IMR-90 (cell line): ENCODE measurements at regions not wholly inside any gene's neighbourhood (a gene's known extent, or its start where the extent isn't known, plus 50 kb on each side); places are given as distances from the start of the nearest gene placed in this dataset.

ENCODE experiments used
- ATAC-seq: fragments of 200-7000 bp; cut with Tn5 transposase; 2 replicates; pipeline ENCODE4 v1.9.1; 2020; ENCODE audit warnings: low read depth, mild to moderate bottlenecking, moderate library complexity
- BruUV-seq: library from RNA; stranded (reverse); fragments of 400-500 nt; replicated peaks from 2 replicates; lab custom pipeline; 2021; lab: Mats Ljungman, UMichigan
- CTCF ChIA-PET: fragments of 300-600 bp; formaldehyde crosslinking; extraction: SDS; loops from one replicate; lab custom pipeline; 2021; ENCODE audit warnings: antibody characterized with exemption; lab: Yijun Ruan, JAX
- POLR2A ChIA-PET: fragments of 300-600 bp; sonication (Branson Sonifier 250); formaldehyde crosslinking; loops from one replicate; lab custom pipeline; 2022; ENCODE audit warnings: antibody characterized with exemption; ENCODE audit not compliant: unreplicated experiment; lab: Charles Lee
- DNase-seq: peaks from one replicate; pipeline ENCODE4 v3.0.0; 2013
- H2AFZ ChIP-seq: replicated peaks from 2 replicates; pipeline ENCODE3; 2013; ENCODE audit warnings: low read length, mild to moderate bottlenecking; ENCODE audit not compliant: poor library complexity
- H2AK5ac ChIP-seq: 2 replicates; pipeline ENCODE4 v1.6.1; 2013; ENCODE audit warnings: low read depth, low read length, inconsistent platforms
- H2AK9ac ChIP-seq: replicated peaks from 2 replicates; pipeline ENCODE3; 2013; ENCODE audit warnings: mild to moderate bottlenecking, low read depth, low read length, moderate library complexity; ENCODE audit not compliant: poor library complexity
- H2BK120ac ChIP-seq: 2 replicates; pipeline ENCODE4 v1.6.1; 2013; ENCODE audit warnings: low read depth, low read length, inconsistent platforms
- H2BK15ac ChIP-seq: 3 replicates; pipeline ENCODE4 v1.6.1; 2013; ENCODE audit warnings: low read depth, low read length, inconsistent platforms
- H2BK20ac ChIP-seq: 2 replicates; pipeline ENCODE4 v1.6.1; 2013; ENCODE audit warnings: low read depth, mild to moderate bottlenecking, inconsistent platforms, low read length, moderate library complexity
- H2BK5ac ChIP-seq: 2 replicates; pipeline ENCODE4 v1.6.1; 2013; ENCODE audit warnings: mild to moderate bottlenecking, low read depth, low read length, inconsistent platforms; ENCODE audit not compliant: poor library complexity, severe bottlenecking
- H3K14ac ChIP-seq: replicated peaks from 2 replicates; pipeline ENCODE4 v1.6.1; 2013; ENCODE audit warnings: low read depth, low read length, inconsistent platforms
- H3K18ac ChIP-seq: 2 replicates; pipeline ENCODE4 v1.6.1; 2013; ENCODE audit warnings: low read depth, low read length, control low read depth
- H3K23ac ChIP-seq: 2 replicates; pipeline ENCODE4 v1.6.1; 2013; ENCODE audit warnings: low read depth, low read length, inconsistent platforms
- H3K27ac ChIP-seq: 2 replicates; pipeline ENCODE4 v1.5.1; 2013; ENCODE audit warnings: mild to moderate bottlenecking, control low read depth, low read length; ENCODE audit not compliant: insufficient read depth
- H3K27me3 ChIP-seq: 2 replicates; pipeline ENCODE4 v1.6.1; 2013; ENCODE audit warnings: low read length; ENCODE audit not compliant: control insufficient read depth, insufficient read depth
- H3K36me3 ChIP-seq: 2 replicates; pipeline ENCODE4 v1.6.1; 2013; ENCODE audit warnings: low read length, mixed read lengths; ENCODE audit not compliant: control insufficient read depth, insufficient read depth
- H3K4ac ChIP-seq: 2 replicates; pipeline ENCODE4 v1.6.1; 2013; ENCODE audit warnings: low read depth, low read length, inconsistent platforms
- H3K4me1 ChIP-seq: 2 replicates; pipeline ENCODE4 v1.6.1; 2013; ENCODE audit warnings: low read length, mixed read lengths; ENCODE audit not compliant: control insufficient read depth, insufficient read depth
- H3K4me2 ChIP-seq: 2 replicates; pipeline ENCODE4 v1.6.1; 2013; ENCODE audit warnings: low read depth, mild to moderate bottlenecking, control low read depth, low read length, moderate library complexity
- H3K4me3 ChIP-seq: 2 replicates; pipeline ENCODE4 v1.5.1; 2013; ENCODE audit warnings: low read depth, mild to moderate bottlenecking, control low read depth, low read length, moderate library complexity; ENCODE audit not compliant: insufficient read depth
- H3K56ac ChIP-seq: 2 replicates; pipeline ENCODE4 v1.6.1; 2013; ENCODE audit warnings: low read length, inconsistent platforms; ENCODE audit not compliant: insufficient read depth; ENCODE audit errors: extremely low read depth
- H3K79me1 ChIP-seq, 2 experiments: 2 replicates each; pipeline ENCODE4 v1.6.1; 2013; ENCODE audit warnings: low read length in 2 of 2, inconsistent platforms in 1 of 2, low read depth in 1 of 2
- H3K9ac ChIP-seq: 2 replicates; pipeline ENCODE4 v1.6.1; 2013; ENCODE audit warnings: low read depth, low read length, control low read depth
- H3K9me1 ChIP-seq: 2 replicates; pipeline ENCODE4 v1.6.1; 2013; ENCODE audit warnings: low read length, inconsistent platforms; ENCODE audit not compliant: insufficient read depth
- H3K9me3 ChIP-seq: 2 replicates; pipeline ENCODE4 v1.6.1; 2013; ENCODE audit warnings: low read length; ENCODE audit not compliant: control insufficient read depth, insufficient read depth
- H4K20me1 ChIP-seq: 2 replicates; pipeline ENCODE4 v1.6.1; 2013; ENCODE audit warnings: low read length, inconsistent platforms; ENCODE audit not compliant: insufficient read depth
- H4K5ac ChIP-seq: 2 replicates; pipeline ENCODE4 v1.6.1; 2013; ENCODE audit warnings: mild to moderate bottlenecking, low read depth, low read length, control low read depth
- H4K8ac ChIP-seq, 2 experiments: 2 replicates each; pipeline ENCODE4 v1.6.1; 2013; ENCODE audit warnings: low read depth in 2 of 2, low read length in 2 of 2, control low read depth in 1 of 2, inconsistent platforms in 1 of 2
- H4K91ac ChIP-seq: 2 replicates; pipeline ENCODE4 v1.6.1; 2013; ENCODE audit warnings: low read depth, low read length, inconsistent platforms; ENCODE audit not compliant: insufficient read depth
- BHLHE40 ChIP-seq: fragments of 150-350 bp; IDR thresholded peaks from 2 replicates; pipeline ENCODE4 v1.6.1; 2016; ENCODE audit warnings: mild to moderate bottlenecking, low read depth, low read length
- CHD1 ChIP-seq: IDR thresholded peaks from 2 replicates; pipeline ENCODE4 v1.6.1; 2012; ENCODE audit warnings: low read depth, low read length, improper control_type of control experiment
- USF2 ChIP-seq: fragments of 150-350 bp; IDR thresholded peaks from 2 replicates; pipeline ENCODE4 v1.6.1; 2017; ENCODE audit warnings: mild to moderate bottlenecking, antibody characterized with exemption, low read length, low read depth
- WGBS, 2 experiments: methylation state at CpG; one replicate each; pipeline versions ENCODE4 v1.1.5 to v1.1.7; 2013; ENCODE audit warnings: missing lambda C conversion rate in 2 of 2; ENCODE audit not compliant: insufficient read length in 1 of 2; ENCODE audit errors: extremely low coverage in 2 of 2; 5-methylcytosine and 5-hydroxymethylcytosine counted together
- dilution Hi-C: fragments of 300-500 bp; cut with HindIII; formaldehyde crosslinking; loops from one replicate; pipeline ENCODE4 v1.14.3; 2018; ENCODE audit warnings: low sequenced_read_pairs; ENCODE audit not compliant: unreplicated experiment
- in situ Hi-C: fragments of 300-500 bp; cut with MboI; formaldehyde crosslinking; loops from 3 replicates; pipeline ENCODE4 v1.14.3; 2019; ENCODE audit warnings: low sequenced_read_pairs, inconsistent platforms, mixed read lengths
- intact Hi-C: fragments of 100-400 bp; cut with micrococcal nuclease; formaldehyde crosslinking; loops from 2 replicates; pipeline ENCODE4 v1.10.0; 2022

- H2AFZ ChIP-seq: no peak overlapping the region
- TF ChIP-seq BHLHE40 (no peak), CHD1 (no peak), USF2 (no peak)
- ChIA-PET POLR2A (no interaction called here), CTCF (no interaction called here)
- in situ Hi-C loops: no loop called here
- H4K5ac ChIP-seq: no peak overlapping the region
- H2BK20ac ChIP-seq: no peak overlapping the region
- H2BK15ac ChIP-seq: no peak overlapping the region
- ATAC-seq (no peak), DNase-seq (no peak)
- H3K4me1 ChIP-seq: peaks cover 2% of the 10 kb centered on the region; the same call in 1 of the 2 replicates
- H3K9me1 ChIP-seq: no peaks in the 10 kb centered on the region; the same call in 1 of the 2 replicates
- H3K23ac ChIP-seq: no peak overlapping the region
- no peaks in the 10 kb centered on the region for H3K79me1 ChIP-seq
- 53% methylated on average over 3 of the region's 13 CpGs; no CpG with 5 or more reads in 1 of the 2 experiments for WGBS, 2 experiments
- no peaks in the 10 kb centered on the region for H3K9me3 ChIP-seq
- H3K4ac ChIP-seq: no peak overlapping the region
- BruUV-seq: no TSS peak
- no peak overlapping the region for H2AK5ac ChIP-seq
- no peak overlapping the region for H3K4me2 ChIP-seq
- H4K8ac ChIP-seq: no peak overlapping the region
- no peaks in the 10 kb centered on the region for H4K20me1 ChIP-seq
- H3K36me3 ChIP-seq: no peaks in the 10 kb centered on the region
- H4K91ac ChIP-seq: no peak overlapping the region
- H2BK120ac ChIP-seq: no peak overlapping the region
- intact Hi-C loops: no loop called here
- dilution Hi-C loops: no loop called here
- no peak overlapping the region for H3K18ac ChIP-seq
- no peak overlapping the region for H2BK5ac ChIP-seq
- H3K27ac ChIP-seq: no peak overlapping the region
- no peaks in the 10 kb centered on the region for H3K27me3 ChIP-seq
- no peak overlapping the region for H3K4me3 ChIP-seq
- no peak overlapping the region for H3K14ac ChIP-seq
- H2AK9ac ChIP-seq: no peak overlapping the region
- no peak overlapping the region for H3K56ac ChIP-seq
- no peak overlapping the region for H3K9ac ChIP-seq
These were observed 58.4 kb downstream of the ARL4C start for GRCh38 chr2:234438305-234438977.
